ENCODE measurements at regions not wholly inside any gene's neighbourhood (a gene's known extent, or its start where the extent isn't known, plus 50 kb on each side); places are given as distances from the start of the nearest gene placed in this dataset.
"Not testable (repeated sequence)": the region's sequence is repeated elsewhere in the genome, so short reads cannot be mapped to it uniquely, and the experiment has no call there.

GRCh38 chr1:238722812-238723211 is 663.6 kb upstream of the CHRM3 start:
- no peak for DNase-seq

- DNase-seq = no peak
These were observed 675.7 kb upstream of the CHRM3 start for GRCh38 chr1:238710697-238711096.

DNA sequence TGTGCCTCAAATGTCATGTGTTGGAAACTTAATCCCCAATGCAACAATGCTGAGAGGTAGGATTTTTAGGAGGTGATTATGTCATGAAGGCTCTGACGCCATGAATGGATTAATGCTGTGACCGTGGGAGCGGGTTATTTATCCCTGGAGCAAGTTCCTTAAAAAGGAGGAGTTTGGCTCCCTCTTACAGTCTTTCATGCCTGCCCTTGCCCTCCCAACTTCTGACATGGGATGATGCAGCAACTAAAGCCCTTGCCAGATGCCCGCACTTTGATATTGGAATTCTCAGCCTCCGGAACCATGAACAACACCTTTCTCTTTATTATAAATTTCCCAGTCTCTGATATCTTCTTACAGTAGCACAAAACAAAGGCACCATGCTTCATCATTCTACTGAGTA is 685.3 kb upstream of the CHRM3 start:
- DNase-seq = no peak

DNA sequence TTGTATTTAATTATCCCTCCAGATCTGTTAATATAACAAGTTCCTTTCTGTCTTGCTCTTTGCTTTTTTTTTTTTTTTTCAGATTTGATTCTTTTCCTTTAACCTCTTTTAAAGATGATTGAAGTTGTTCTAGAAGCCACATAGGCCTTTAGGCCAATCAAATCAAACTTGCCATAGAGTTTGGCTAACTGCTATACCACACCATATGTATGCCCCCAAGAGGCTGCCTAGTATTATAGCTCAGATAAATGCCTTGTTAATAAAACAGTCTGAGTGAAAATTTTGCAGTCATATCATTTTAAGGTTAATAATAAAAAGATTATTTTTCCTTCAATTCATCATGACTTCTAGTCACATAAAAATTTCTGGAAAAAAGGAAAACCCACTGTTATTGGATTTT is 696.0 kb upstream of the CHRM3 start:
- no peak for DNase-seq

GRCh38 chr1:238684576-238684975 is 701.8 kb upstream of the CHRM3 start:
- DNase-seq = not testable (repeated sequence)

DNA sequence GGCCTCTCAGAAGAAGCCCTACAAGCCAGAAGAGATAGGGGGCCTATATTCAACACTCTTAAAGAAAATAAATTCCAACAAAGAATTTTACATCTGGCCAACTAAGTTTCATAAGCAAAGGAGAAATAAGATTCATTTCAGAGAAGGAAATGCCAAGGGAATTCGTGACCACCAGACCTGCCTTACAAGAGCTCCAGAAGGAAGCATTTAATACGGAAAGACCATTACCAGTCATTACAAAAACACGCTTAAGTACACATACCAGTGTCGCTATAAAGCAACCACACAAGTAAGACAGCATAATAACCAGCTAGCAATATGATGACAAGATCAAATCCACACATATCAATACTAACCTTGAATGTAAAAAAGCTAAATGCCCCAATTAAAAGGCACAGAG is 704.9 kb upstream of the CHRM3 start:
- no peak for DNase-seq

GRCh38 chr1:238681021-238681420 is 705.3 kb upstream of the CHRM3 start:
- DNase-seq = no peak

DNA sequence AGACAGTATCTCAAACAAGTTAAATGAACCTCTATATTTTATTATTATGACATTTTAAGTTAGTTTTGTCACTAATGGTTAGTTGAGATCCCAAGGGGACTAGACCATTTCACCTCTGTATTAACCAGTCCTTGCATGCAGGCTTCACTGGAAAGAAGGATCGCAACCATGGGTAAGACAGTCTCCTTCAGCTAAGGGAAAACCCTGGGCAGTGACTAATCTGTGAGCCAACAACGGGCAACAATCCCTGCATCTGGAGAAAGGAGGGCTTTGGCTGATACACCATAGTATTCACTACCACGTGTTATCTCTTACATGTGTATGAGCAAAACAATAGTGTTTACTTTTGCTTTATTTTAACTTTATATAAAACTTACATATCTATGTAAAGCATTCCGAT is 708.8 kb upstream of the CHRM3 start:
- DNase-seq = no peak

DNA sequence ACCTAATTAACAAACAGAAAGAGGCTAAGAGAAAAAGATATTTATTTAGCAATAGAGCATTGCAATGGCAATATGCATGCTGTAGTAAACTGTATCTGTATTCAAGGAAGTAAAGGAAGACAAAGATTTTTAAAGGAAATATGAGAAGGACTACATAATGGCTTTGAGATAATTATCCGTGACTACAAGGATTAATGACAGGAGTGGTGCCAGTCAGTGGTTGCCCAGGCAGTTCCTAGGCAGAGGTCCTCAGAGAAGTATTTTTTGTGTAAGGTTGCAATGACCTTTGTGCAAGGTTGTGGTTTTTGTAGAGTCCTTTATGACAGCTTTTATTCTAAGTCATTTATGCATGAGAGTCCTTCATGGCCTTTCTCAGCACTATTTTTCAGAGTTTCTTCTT is 711.1 kb upstream of the CHRM3 start:
- no peak for DNase-seq

DNA sequence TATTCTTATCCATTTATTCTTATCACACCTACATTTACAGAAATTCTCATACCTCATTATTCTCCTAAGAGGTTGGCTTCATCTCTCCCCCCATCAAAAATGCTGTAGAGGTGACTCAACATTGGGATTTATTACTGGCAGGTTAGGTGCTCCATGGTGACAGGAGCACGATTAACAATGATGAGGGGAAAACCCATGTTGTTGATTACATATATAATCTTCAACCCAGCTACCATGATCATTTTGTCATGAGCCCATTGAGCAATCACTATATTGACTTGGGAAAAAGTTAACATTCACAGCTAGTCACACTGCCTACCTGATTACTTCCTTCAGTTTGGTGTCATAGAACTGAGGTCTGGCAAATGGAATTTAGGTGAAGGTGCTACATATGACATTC is 712.1 kb upstream of the CHRM3 start:
- DNase-seq = no peak

GRCh38 chr1:238673561-238673960 is 712.8 kb upstream of the CHRM3 start:
- DNase-seq = no peak

DNA sequence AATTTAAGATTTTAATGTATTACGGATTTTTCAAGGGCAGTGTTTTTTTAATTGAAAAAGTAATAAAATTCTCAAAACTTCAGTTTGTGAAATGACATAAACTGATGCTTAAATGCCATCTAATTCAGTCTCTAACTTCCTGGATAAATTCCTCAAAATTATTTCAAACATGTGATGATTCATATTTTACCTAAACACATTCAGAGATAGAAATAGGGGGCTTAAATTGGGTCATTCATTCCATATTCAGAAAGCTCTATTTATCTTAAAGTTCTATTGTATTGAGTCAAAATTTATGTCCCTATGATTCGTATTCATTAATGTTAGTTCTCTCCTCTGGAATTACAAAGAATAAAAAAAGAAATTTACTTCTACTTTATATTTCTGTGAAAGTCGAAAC is 713.6 kb upstream of the CHRM3 start:
- DNase-seq = no peak

GRCh38 chr1:238672262-238672661 is 714.1 kb upstream of the CHRM3 start:
- no peak for DNase-seq

- DNase-seq = no peak
These were observed 722.2 kb upstream of the CHRM3 start for GRCh38 chr1:238664139-238664538.

DNA sequence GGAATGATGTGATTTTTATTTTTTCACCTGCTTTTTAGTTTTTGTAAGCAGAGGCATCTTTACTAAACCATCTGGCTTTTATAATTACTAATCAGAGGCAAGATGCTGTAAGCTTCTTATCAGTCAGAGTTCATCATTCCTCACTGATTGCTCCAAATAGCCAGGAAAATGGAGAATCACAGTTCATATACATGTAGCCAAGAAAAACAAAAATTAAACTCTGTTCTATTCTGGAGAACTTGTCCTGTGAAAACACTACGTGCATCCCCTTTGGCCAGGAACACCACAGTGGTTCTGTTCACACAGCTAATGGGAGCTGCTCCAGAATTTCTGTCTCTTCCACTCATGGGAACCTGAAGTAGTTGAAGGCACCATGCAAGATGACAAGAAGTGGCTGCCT is 725.5 kb upstream of the CHRM3 start:
- no peak for DNase-seq

- DNase-seq = no peak
These were observed 727.6 kb upstream of the CHRM3 start for GRCh38 chr1:238658763-238659162.

GRCh38 chr1:238653693-238654321 is 732.6 kb upstream of the CHRM3 start:
- no peak for DNase-seq

GRCh38 chr1:238652346-238652968 is 733.9 kb upstream of the CHRM3 start:
- no peak for DNase-seq

DNA sequence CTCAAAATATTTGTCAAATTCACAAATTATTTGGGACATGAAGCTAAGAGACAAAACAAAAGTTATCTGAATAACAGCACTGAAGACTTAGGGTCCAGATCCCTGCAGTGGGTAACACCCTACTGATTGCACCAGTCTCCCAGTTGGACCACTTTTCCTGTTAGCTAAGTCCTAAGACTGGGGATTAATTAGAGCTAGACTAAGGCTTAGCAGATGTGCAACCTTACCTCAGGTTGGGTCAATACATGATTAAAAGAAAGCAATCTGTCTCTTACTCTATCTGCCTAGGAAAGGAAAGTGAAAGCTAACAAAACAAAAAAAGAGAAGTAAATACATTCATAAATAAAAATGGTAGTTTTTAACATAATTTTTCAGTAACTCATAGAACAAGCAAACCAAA is 737.2 kb upstream of the CHRM3 start:
- DNase-seq = no peak

DNA sequence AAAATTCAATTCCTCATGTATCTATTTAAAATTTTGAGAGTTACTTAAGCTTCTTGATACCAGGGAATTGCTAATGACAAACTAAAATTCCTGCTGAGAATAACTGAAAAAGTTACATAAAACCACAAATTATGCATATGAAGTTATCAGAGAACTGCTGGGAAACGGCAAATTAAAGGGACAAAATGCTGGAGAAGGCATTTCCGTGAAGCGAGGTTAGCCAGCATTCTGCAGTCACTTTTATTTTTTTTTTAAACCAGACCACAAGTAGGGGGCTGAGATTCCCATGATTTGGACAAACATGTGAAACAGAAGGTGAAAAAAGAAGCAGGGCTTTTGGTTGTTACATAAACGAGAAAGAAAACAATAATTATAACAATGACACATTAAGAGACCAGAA is 737.6 kb upstream of the CHRM3 start:
- DNase-seq = no peak

- no peak for DNase-seq
These were observed 738.1 kb upstream of the CHRM3 start for GRCh38 chr1:238648296-238648695.

- DNase-seq = no peak
These were observed 738.5 kb upstream of the CHRM3 start for GRCh38 chr1:238647877-238648276.

DNA sequence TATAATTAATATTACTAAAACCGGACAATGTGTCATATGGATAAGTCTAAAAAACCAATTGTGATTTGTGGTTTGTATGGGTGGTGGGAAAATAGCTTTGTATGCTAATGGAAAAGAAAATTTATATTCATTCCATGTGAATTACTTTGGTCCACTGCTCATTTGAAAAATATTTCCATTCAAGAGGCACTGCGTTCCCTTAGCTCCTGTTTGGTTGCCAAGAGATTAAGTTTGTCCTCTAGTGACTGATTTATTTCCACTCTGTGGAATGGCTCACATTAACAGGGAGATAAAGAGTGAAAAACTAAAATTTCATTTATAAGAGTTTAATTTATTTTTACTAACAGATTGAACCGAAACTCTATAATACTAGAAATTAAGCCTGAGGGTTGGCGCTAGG is 744.1 kb upstream of the CHRM3 start:
- no peak for DNase-seq

DNA sequence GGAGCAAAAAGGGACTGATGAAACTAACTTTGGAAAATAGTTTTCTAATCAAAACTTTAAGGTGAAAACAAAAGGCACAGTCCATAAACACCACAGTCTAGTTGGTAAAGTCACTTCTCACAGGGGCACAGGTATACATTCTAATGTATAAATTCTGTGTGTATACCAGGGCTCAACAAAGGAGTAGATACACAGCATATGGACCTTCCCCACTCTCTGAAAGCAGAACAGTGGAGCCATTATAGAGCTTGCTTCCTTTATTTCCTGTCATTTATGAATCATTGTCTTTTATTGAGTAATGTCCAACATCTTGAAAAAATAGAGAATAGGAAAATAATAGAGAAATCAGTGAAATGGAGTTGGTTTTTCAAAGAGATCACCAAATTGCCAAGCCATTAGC is 746.5 kb upstream of the CHRM3 start:
- no peak for DNase-seq

GRCh38 chr1:238628110-238628509 is 737.4 kb upstream of the ZP4 start:
- DNase-seq = no peak
